ENCODE measurements at regions not wholly inside any gene's neighbourhood (a gene's known extent, or its start where the extent isn't known, plus 50 kb on each side); places are given as distances from the start of the nearest gene placed in this dataset.

DNA sequence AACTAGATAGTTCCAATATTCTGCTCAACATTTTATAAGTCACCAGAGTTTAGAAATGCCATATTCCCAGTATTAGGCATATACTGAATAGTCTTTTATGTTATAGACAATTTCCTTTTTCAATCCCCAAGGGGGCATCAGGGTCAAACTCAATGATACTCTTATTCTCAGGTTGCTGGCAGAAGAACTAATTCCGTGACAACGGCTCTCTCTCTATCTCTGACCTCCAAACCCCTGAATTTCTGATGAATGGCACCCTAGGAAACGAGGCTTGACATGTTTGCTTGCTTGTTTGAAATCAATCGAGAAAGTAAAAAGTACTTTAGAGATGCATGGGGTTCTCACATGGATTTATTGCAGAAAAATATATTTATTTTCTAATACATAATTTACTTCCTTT is 160.1 kb downstream of the CASP12 start:
- H3K36me3 Mint-ChIP-seq (ENCODE audit: low read depth, unreplicated experiment): no peaks in the 10 kb centered on the region
- no peak for FAIRE-seq
- H3K9me3 ChIP-seq (ENCODE audit: insufficient read depth, low read depth, low read length): no peaks in the 10 kb centered on the region
- no peaks in the 10 kb centered on the region for H3K9me3 Mint-ChIP-seq (ENCODE audit: unreplicated experiment)
- no peak overlapping the region for H2AFZ ChIP-seq (ENCODE audit: low read depth, low read length)
- no peak overlapping the region for H3K4me2 ChIP-seq (ENCODE audit: low read length)
- H3K9ac ChIP-seq (ENCODE audit: low read length): no peak overlapping the region
- H3K27ac Mint-ChIP-seq (ENCODE audit: unreplicated experiment): no peak overlapping the region
- no peaks in the 10 kb centered on the region for H3K36me3 ChIP-seq (ENCODE audit: insufficient read depth, low read length)
- H3K27ac ChIP-seq (ENCODE audit: low read depth, low read length): no peak overlapping the region
- no peaks in the 10 kb centered on the region for H3K79me2 ChIP-seq (ENCODE audit: insufficient read depth, low read length)
- H3K4me3 Mint-ChIP-seq (ENCODE audit: unreplicated experiment): no peak overlapping the region
- no peaks in the 10 kb centered on the region for H3K27me3 ChIP-seq (ENCODE audit: insufficient read depth, low read length)
- H3K4me1 Mint-ChIP-seq (ENCODE audit: low read depth, unreplicated experiment): no peaks in the 10 kb centered on the region
- no peaks in the 10 kb centered on the region for H3K27me3 Mint-ChIP-seq (ENCODE audit: low read depth, unreplicated experiment)
- no peaks in the 10 kb centered on the region for H3K4me1 ChIP-seq (ENCODE audit: insufficient read depth, low read length)
- DNase-seq (ENCODE audit: low read depth): no peak
- no peaks in the 10 kb centered on the region for H4K20me1 ChIP-seq (ENCODE audit: insufficient read depth, low read length)
- TF ChIP-seq, protein P1, sequence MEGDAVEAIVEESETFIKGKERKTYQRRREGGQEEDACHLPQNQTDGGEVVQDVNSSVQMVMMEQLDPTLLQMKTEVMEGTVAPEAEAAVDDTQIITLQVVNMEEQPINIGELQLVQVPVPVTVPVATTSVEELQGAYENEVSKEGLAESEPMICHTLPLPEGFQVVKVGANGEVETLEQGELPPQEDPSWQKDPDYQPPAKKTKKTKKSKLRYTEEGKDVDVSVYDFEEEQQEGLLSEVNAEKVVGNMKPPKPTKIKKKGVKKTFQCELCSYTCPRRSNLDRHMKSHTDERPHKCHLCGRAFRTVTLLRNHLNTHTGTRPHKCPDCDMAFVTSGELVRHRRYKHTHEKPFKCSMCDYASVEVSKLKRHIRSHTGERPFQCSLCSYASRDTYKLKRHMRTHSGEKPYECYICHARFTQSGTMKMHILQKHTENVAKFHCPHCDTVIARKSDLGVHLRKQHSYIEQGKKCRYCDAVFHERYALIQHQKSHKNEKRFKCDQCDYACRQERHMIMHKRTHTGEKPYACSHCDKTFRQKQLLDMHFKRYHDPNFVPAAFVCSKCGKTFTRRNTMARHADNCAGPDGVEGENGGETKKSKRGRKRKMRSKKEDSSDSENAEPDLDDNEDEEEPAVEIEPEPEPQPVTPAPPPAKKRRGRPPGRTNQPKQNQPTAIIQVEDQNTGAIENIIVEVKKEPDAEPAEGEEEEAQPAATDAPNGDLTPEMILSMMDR (IDR thresholded peaks at IDR 0.05; ENCODE audit: insufficient read depth, low read depth, low read length): no peak
- no peak for TF ChIP-seq EZH2 (IDR thresholded peaks at IDR 0.05; ENCODE audit: insufficient read depth, low read length)
- H3K4me3 ChIP-seq (ENCODE audit: insufficient read depth, low read depth, low read length): no peak overlapping the region

DNA sequence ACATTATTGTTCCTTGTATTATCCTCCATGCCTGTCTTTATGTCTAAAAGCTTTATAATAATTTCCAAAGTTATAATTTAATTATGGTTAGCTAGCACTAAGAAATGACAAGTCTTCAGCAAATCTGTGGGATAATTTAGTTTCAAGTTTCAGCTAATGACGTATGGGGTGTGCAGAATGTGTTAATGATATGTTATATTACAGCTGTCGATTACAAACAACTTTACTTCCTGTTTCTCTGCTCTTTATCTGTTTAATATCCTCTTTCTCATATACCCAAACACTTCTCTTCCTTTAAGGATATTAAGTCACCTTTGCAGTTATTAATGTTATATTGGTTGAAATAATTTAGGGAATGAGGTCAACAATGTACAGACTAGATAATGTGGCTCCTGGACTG is 161.8 kb downstream of the CASP12 start:
- TF ChIP-seq, protein P1 (IDR thresholded peaks at IDR 0.05; ENCODE audit: insufficient read depth, low read depth, low read length): no peak
- TF ChIP-seq EZH2 (IDR thresholded peaks at IDR 0.05; ENCODE audit: insufficient read depth, low read length): no peak
- Histone ChIP-seq H3K4me2 (ENCODE audit: low read length) (no peak overlapping the region), H3K27me3 (ENCODE audit: insufficient read depth, low read length) (no peaks in the 10 kb centered on the region), H3K36me3 (ENCODE audit: insufficient read depth, low read length) (no peaks in the 10 kb centered on the region), H3K4me1 (ENCODE audit: insufficient read depth, low read length) (no peaks in the 10 kb centered on the region), H3K79me2 (ENCODE audit: insufficient read depth, low read length) (no peaks in the 10 kb centered on the region), H3K27ac (ENCODE audit: low read depth, low read length) (no peak overlapping the region), H3K9ac (ENCODE audit: low read length) (no peak overlapping the region), H2AFZ (ENCODE audit: low read depth, low read length) (no peak overlapping the region), H4K20me1 (ENCODE audit: insufficient read depth, low read length) (no peaks in the 10 kb centered on the region), H3K4me3 (ENCODE audit: insufficient read depth, low read depth, low read length) (no peak overlapping the region), H3K9me3 (ENCODE audit: insufficient read depth, low read depth, low read length) (no peaks in the 10 kb centered on the region)
- DNase-seq (ENCODE audit: low read depth): no peak
- no peaks in the 10 kb centered on the region for H3K9me3 Mint-ChIP-seq (ENCODE audit: unreplicated experiment)
- H3K27ac Mint-ChIP-seq (ENCODE audit: unreplicated experiment): no peak overlapping the region
- H3K36me3 Mint-ChIP-seq (ENCODE audit: low read depth, unreplicated experiment): no peaks in the 10 kb centered on the region
- no peaks in the 10 kb centered on the region for H3K27me3 Mint-ChIP-seq (ENCODE audit: low read depth, unreplicated experiment)
- no peaks in the 10 kb centered on the region for H3K4me1 Mint-ChIP-seq (ENCODE audit: low read depth, unreplicated experiment)
- no peak for FAIRE-seq
- no peak overlapping the region for H3K4me3 Mint-ChIP-seq (ENCODE audit: unreplicated experiment)

- TF ChIP-seq EZH2 (IDR thresholded peaks at IDR 0.05; ENCODE audit: insufficient read depth, low read length): no peak
- TF ChIP-seq, protein P1 (IDR thresholded peaks at IDR 0.05; ENCODE audit: insufficient read depth, low read depth, low read length): no peak
- H3K36me3 Mint-ChIP-seq (ENCODE audit: low read depth, unreplicated experiment): no peaks in the 10 kb centered on the region
- FAIRE-seq (no peak), DNase-seq (ENCODE audit: low read depth) (no peak)
- Histone ChIP-seq H4K20me1 (ENCODE audit: insufficient read depth, low read length) (no peaks in the 10 kb centered on the region), H3K4me1 (ENCODE audit: insufficient read depth, low read length) (no peaks in the 10 kb centered on the region), H2AFZ (ENCODE audit: low read depth, low read length) (no peak overlapping the region), H3K79me2 (ENCODE audit: insufficient read depth, low read length) (no peaks in the 10 kb centered on the region), H3K27ac (ENCODE audit: low read depth, low read length) (no peak overlapping the region), H3K4me3 (ENCODE audit: insufficient read depth, low read depth, low read length) (no peak overlapping the region), H3K4me2 (ENCODE audit: low read length) (no peak overlapping the region), H3K9me3 (ENCODE audit: insufficient read depth, low read depth, low read length) (no peaks in the 10 kb centered on the region), H3K9ac (ENCODE audit: low read length) (no peak overlapping the region), H3K27me3 (ENCODE audit: insufficient read depth, low read length) (no peaks in the 10 kb centered on the region), H3K36me3 (ENCODE audit: insufficient read depth, low read length) (no peaks in the 10 kb centered on the region)
- no peaks in the 10 kb centered on the region for H3K9me3 Mint-ChIP-seq (ENCODE audit: unreplicated experiment)
- no peak overlapping the region for H3K27ac Mint-ChIP-seq (ENCODE audit: unreplicated experiment)
- no peaks in the 10 kb centered on the region for H3K4me1 Mint-ChIP-seq (ENCODE audit: low read depth, unreplicated experiment)
- no peak overlapping the region for H3K4me3 Mint-ChIP-seq (ENCODE audit: unreplicated experiment)
- no peaks in the 10 kb centered on the region for H3K27me3 Mint-ChIP-seq (ENCODE audit: low read depth, unreplicated experiment)
Measured at GRCh38 chr11:104734998-104735397, 163.3 kb downstream of the CASP12 start.
